ENCODE measurements at regions not wholly inside any gene's neighbourhood (a gene's known extent, or its start where the extent isn't known, plus 50 kb on each side); places are given as distances from the start of the nearest gene placed in this dataset.

DNA sequence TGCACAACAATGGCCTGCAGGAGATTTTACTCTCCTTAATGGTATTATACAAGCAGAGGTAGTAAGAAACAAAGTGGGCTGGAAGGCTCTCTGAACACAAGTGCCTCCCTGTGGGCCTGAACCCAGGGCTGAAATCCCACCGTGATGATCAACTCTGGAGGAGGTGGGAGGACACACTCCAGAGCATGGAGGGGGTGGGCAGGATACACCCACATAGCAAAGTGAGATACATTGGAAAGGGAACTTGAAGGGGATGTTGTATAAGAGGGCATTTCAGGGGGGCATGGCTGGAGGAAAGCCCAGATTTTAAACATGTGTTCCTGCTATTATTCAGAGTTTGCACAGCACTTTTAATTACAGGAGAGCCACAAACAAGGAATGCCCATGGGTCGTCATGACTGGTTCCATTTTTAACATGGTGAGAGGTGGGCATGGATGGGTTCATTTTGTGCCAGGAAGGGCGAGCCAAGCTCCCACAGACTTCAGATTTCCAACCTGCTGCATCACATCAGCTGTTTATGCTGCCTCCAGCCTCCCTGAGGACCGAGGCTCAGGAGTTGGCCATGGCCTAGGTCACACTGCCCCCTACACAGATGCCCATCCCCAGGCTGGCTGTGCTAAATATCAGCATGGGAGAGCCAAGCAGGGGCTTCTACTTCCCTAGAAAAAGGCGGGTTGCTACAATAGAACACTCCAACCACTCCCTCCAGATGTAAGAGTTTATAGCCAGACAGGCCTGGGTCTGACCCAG lies 416.2 kb upstream of the ID2 start:
- Histone ChIP-seq H3K79me2 (ENCODE audit: low read length) (no peaks in the 10 kb centered on the region), H3K27ac (ENCODE audit: low read length) (no peak overlapping the region), H2AFZ (ENCODE audit: low read length) (no peak overlapping the region), H3K9me2 (replicated peaks; ENCODE audit: insufficient read depth, low read length) (no peaks in the 10 kb centered on the region), H3K4me2 (ENCODE audit: low read depth, low read length) (no peak overlapping the region), H3K36me3 (replicated peaks; ENCODE audit: insufficient read depth, low read length) (no peaks in the 10 kb centered on the region), H3K4me1 (ENCODE audit: low read length) (no peaks in the 10 kb centered on the region), H3K9me3 (replicated peaks; ENCODE audit: insufficient read depth, low read length) (no peaks in the 10 kb centered on the region), H4K20me1 (ENCODE audit: insufficient read depth, low read length) (no peaks in the 10 kb centered on the region), H3F3A (ENCODE audit: insufficient read depth, low read length) (no peaks in the 10 kb centered on the region), H3K27me3 (replicated peaks; ENCODE audit: insufficient read depth, low read length) (no peaks in the 10 kb centered on the region), H3K9ac (ENCODE audit: low read length) (no peak overlapping the region), H3K4me3 (ENCODE audit: low read length) (no peak overlapping the region)
- TF ChIP-seq, protein P1, sequence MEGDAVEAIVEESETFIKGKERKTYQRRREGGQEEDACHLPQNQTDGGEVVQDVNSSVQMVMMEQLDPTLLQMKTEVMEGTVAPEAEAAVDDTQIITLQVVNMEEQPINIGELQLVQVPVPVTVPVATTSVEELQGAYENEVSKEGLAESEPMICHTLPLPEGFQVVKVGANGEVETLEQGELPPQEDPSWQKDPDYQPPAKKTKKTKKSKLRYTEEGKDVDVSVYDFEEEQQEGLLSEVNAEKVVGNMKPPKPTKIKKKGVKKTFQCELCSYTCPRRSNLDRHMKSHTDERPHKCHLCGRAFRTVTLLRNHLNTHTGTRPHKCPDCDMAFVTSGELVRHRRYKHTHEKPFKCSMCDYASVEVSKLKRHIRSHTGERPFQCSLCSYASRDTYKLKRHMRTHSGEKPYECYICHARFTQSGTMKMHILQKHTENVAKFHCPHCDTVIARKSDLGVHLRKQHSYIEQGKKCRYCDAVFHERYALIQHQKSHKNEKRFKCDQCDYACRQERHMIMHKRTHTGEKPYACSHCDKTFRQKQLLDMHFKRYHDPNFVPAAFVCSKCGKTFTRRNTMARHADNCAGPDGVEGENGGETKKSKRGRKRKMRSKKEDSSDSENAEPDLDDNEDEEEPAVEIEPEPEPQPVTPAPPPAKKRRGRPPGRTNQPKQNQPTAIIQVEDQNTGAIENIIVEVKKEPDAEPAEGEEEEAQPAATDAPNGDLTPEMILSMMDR (IDR thresholded peaks at IDR 0.05; ENCODE audit: low read length): no peak
- TF ChIP-seq EZH2phosphoT487 (IDR thresholded peaks at IDR 0.05; ENCODE audit: low read length) (no peak), EZH2 (optimal IDR thresholded peaks at IDR 0.05; ENCODE audit: low read depth, low read length) (no peak)
- DNase-seq: no peak

DNA sequence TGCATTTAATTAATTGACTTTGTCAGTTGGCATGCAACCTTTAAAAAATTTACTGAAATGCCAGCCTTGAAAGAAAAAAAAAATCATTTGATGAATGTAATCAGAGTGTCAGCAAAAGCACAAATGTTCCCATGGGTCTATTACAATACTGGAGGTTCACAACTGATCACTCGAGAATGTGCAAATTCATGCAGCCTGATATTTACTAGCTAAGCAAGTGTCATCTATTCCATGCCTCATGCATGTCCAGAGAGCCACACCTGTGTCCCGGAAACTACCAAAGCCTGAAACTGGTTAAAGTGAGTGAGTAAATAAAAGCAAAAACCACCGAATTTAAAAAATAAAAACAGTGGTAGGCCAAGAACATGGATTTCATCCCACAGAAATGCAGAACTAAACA lies 415.3 kb upstream of the ID2 start:
- no peaks in the 10 kb centered on the region for H3F3A ChIP-seq (ENCODE audit: insufficient read depth, low read length)
- no peak overlapping the region for H3K4me2 ChIP-seq (ENCODE audit: low read depth, low read length)
- no peaks in the 10 kb centered on the region for H4K20me1 ChIP-seq (ENCODE audit: insufficient read depth, low read length)
- no peaks in the 10 kb centered on the region for H3K79me2 ChIP-seq (ENCODE audit: low read length)
- no peaks in the 10 kb centered on the region for H3K9me2 ChIP-seq (replicated peaks; ENCODE audit: insufficient read depth, low read length)
- no peak overlapping the region for H3K27ac ChIP-seq (ENCODE audit: low read length)
- H3K4me3 ChIP-seq (ENCODE audit: low read length): no peak overlapping the region
- H2AFZ ChIP-seq (ENCODE audit: low read length): no peak overlapping the region
- no peaks in the 10 kb centered on the region for H3K4me1 ChIP-seq (ENCODE audit: low read length)
- H3K9me3 ChIP-seq (replicated peaks; ENCODE audit: insufficient read depth, low read length): no peaks in the 10 kb centered on the region
- H3K9ac ChIP-seq (ENCODE audit: low read length): no peak overlapping the region
- DNase-seq: no peak
- no peak for TF ChIP-seq EZH2 (optimal IDR thresholded peaks at IDR 0.05; ENCODE audit: low read depth, low read length)
- no peak for TF ChIP-seq EZH2phosphoT487 (IDR thresholded peaks at IDR 0.05; ENCODE audit: low read length)
- TF ChIP-seq, protein P1 (IDR thresholded peaks at IDR 0.05; ENCODE audit: low read length): no peak
- H3K27me3 ChIP-seq (replicated peaks; ENCODE audit: insufficient read depth, low read length): no peaks in the 10 kb centered on the region
- no peaks in the 10 kb centered on the region for H3K36me3 ChIP-seq (replicated peaks; ENCODE audit: insufficient read depth, low read length)

DNA sequence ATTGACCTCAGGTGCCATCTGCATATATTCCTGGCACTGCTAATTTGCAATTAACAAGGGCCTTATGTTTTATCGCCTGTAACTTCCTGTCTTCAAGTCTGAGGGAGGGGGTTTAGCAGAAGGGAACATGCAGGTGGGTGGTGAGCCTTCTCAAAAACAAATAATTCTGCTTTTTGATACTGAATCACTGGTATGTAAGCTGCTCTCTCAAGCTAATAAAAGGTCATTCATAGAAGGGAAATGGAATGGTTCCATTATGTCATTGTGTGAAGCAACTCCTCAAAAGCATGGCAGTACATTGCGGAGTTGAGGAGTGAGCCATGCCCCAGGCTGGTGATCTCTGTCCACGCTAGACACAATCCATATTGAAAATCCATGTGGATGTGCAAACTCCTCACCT lies 414.8 kb upstream of the ID2 start:
- H2AFZ ChIP-seq (ENCODE audit: low read length): no peak overlapping the region
- no peak overlapping the region for H3K27ac ChIP-seq (ENCODE audit: low read length)
- H3K4me3 ChIP-seq (ENCODE audit: low read length): no peak overlapping the region
- TF ChIP-seq EZH2phosphoT487 (IDR thresholded peaks at IDR 0.05; ENCODE audit: low read length) (no peak), EZH2 (optimal IDR thresholded peaks at IDR 0.05; ENCODE audit: low read depth, low read length) (no peak)
- TF ChIP-seq, protein P1 (IDR thresholded peaks at IDR 0.05; ENCODE audit: low read length): no peak
- no peaks in the 10 kb centered on the region for H3K79me2 ChIP-seq (ENCODE audit: low read length)
- DNase-seq: no peak
- H3K36me3 ChIP-seq (replicated peaks; ENCODE audit: insufficient read depth, low read length): no peaks in the 10 kb centered on the region
- no peaks in the 10 kb centered on the region for H3K9me2 ChIP-seq (replicated peaks; ENCODE audit: insufficient read depth, low read length)
- H3K9me3 ChIP-seq (replicated peaks; ENCODE audit: insufficient read depth, low read length): no peaks in the 10 kb centered on the region
- H3K4me1 ChIP-seq (ENCODE audit: low read length): no peaks in the 10 kb centered on the region
- no peaks in the 10 kb centered on the region for H4K20me1 ChIP-seq (ENCODE audit: insufficient read depth, low read length)
- H3K27me3 ChIP-seq (replicated peaks; ENCODE audit: insufficient read depth, low read length): no peaks in the 10 kb centered on the region
- no peak overlapping the region for H3K4me2 ChIP-seq (ENCODE audit: low read depth, low read length)
- H3K9ac ChIP-seq (ENCODE audit: low read length): no peak overlapping the region
- no peaks in the 10 kb centered on the region for H3F3A ChIP-seq (ENCODE audit: insufficient read depth, low read length)
